ENCODE measurements at regions not wholly inside any gene's neighbourhood (a gene's known extent, or its start where the extent isn't known, plus 50 kb on each side); places are given as distances from the start of the nearest gene placed in this dataset.
"Not testable (repeated sequence)": the region's sequence is repeated elsewhere in the genome, so short reads cannot be mapped to it uniquely, and the experiment has no call there.

- TF ChIP-seq, protein P1, sequence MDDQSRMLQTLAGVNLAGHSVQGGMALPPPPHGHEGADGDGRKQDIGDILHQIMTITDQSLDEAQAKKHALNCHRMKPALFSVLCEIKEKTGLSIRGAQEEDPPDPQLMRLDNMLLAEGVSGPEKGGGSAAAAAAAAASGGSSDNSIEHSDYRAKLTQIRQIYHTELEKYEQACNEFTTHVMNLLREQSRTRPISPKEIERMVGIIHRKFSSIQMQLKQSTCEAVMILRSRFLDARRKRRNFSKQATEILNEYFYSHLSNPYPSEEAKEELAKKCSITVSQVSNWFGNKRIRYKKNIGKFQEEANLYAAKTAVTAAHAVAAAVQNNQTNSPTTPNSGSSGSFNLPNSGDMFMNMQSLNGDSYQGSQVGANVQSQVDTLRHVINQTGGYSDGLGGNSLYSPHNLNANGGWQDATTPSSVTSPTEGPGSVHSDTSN (IDR thresholded peaks at IDR 0.05), result not testable (repeated sequence)
- TF ChIP-seq, protein P2, sequence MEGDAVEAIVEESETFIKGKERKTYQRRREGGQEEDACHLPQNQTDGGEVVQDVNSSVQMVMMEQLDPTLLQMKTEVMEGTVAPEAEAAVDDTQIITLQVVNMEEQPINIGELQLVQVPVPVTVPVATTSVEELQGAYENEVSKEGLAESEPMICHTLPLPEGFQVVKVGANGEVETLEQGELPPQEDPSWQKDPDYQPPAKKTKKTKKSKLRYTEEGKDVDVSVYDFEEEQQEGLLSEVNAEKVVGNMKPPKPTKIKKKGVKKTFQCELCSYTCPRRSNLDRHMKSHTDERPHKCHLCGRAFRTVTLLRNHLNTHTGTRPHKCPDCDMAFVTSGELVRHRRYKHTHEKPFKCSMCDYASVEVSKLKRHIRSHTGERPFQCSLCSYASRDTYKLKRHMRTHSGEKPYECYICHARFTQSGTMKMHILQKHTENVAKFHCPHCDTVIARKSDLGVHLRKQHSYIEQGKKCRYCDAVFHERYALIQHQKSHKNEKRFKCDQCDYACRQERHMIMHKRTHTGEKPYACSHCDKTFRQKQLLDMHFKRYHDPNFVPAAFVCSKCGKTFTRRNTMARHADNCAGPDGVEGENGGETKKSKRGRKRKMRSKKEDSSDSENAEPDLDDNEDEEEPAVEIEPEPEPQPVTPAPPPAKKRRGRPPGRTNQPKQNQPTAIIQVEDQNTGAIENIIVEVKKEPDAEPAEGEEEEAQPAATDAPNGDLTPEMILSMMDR (IDR thresholded peaks at IDR 0.05), result not testable (repeated sequence)
- TF ChIP-seq, protein P3, sequence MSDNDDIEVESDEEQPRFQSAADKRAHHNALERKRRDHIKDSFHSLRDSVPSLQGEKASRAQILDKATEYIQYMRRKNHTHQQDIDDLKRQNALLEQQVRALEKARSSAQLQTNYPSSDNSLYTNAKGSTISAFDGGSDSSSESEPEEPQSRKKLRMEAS (IDR thresholded peaks at IDR 0.05; ENCODE audit: low read depth), result not testable (repeated sequence)
- TF ChIP-seq CHD2 (IDR thresholded peaks at IDR 0.05; ENCODE audit: low read length, partially characterized antibody); RAD21 (IDR thresholded peaks at IDR 0.05; ENCODE audit: low read length); SMC3 (IDR thresholded peaks at IDR 0.05; ENCODE audit: low read depth, low read length): not testable (repeated sequence)
Observed at GRCh38 chr1:147046863-147047394, 108.8 kb downstream of the NBPF12 start.

All from SK-N-SH (cell line).